H1 (cell line): ENCODE measurements at regions not wholly inside any gene's neighbourhood (a gene's known extent, or its start where the extent isn't known, plus 50 kb on each side); places are given as distances from the start of the nearest gene placed in this dataset.

Source experiments
- CEBPB ChIP-seq: IDR thresholded peaks from 2 replicates; pipeline ENCODE4 v1.6.1; 2012; ENCODE audit warnings: low read depth, low read length
- GABPA ChIP-seq: IDR thresholded peaks from 2 replicates; pipeline ENCODE4 v1.6.1; 2011; ENCODE audit warnings: mild to moderate bottlenecking, low read length, moderate library complexity, borderline replicate concordance; ENCODE audit not compliant: insufficient read depth
- SP1 ChIP-seq: IDR thresholded peaks from 2 replicates; pipeline ENCODE4 v1.6.1; 2011; ENCODE audit warnings: low read depth, low read length
- YY1 ChIP-seq: IDR thresholded peaks from 2 replicates; pipeline ENCODE4 v1.6.1; 2011; ENCODE audit warnings: low read depth, mild to moderate bottlenecking, low read length
- TF ChIP-seq, protein P1 (sequence below), 3 experiments: IDR thresholded peaks; 1 replicate in 2 of 3; 2 replicates in 1 of 3; pipeline versions ENCODE4 v1.5.1 to v1.6.1; 2011; ENCODE audit warnings: low read length in 3 of 3, mild to moderate bottlenecking in 3 of 3, inconsistent platforms in 2 of 3, low read depth in 1 of 3, moderate library complexity in 1 of 3; ENCODE audit not compliant: insufficient read depth in 1 of 3; ENCODE audit errors: control extremely low read depth in 1 of 3

DNA sequence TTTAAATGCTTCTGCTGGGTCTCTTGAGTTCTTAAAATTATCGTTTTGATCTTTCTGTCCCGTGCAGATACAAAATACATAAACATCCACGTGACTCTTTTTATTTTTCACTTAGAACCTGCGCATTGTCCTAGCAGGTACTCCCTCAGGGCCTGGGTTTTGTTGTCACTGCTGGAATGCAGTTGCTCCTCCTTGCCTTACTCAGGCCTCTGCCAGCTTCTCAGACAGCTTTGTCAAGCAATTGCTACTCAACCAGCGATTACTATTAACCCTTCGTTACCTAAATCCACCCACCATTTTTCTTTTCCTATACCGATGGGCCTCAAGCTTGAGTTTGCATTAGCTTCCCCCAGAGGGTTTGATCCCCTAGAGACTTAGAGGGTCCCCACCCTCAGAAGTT, 405.9 kb upstream of the RBFOX1 start:
- TF ChIP-seq, protein P1, sequence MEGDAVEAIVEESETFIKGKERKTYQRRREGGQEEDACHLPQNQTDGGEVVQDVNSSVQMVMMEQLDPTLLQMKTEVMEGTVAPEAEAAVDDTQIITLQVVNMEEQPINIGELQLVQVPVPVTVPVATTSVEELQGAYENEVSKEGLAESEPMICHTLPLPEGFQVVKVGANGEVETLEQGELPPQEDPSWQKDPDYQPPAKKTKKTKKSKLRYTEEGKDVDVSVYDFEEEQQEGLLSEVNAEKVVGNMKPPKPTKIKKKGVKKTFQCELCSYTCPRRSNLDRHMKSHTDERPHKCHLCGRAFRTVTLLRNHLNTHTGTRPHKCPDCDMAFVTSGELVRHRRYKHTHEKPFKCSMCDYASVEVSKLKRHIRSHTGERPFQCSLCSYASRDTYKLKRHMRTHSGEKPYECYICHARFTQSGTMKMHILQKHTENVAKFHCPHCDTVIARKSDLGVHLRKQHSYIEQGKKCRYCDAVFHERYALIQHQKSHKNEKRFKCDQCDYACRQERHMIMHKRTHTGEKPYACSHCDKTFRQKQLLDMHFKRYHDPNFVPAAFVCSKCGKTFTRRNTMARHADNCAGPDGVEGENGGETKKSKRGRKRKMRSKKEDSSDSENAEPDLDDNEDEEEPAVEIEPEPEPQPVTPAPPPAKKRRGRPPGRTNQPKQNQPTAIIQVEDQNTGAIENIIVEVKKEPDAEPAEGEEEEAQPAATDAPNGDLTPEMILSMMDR (IDR thresholded peaks at IDR 0.05; ENCODE audit: control extremely low read depth in 1 of 3, insufficient read depth in 1 of 3, low read depth in 1 of 3, low read length in 3 of 3), result no peak
- TF ChIP-seq YY1 (peak; percentile 70; the same call in 1 of the 2 replicates), SP1 (0 out of 2 replicates have a peak, but pooled peaks have one; percentile 17), GABPA (no peak), CEBPB (no peak)
